Globus pallidus (tissue), 1 donor: ENCODE measurements at regions not wholly inside any gene's neighbourhood (a gene's known extent, or its start where the extent isn't known, plus 50 kb on each side); places are given as distances from the start of the nearest gene placed in this dataset.
"Not testable (repeated sequence)": the region's sequence is repeated elsewhere in the genome, so short reads cannot be mapped to it uniquely, and the experiment has no call there.

Experiments used
- DNase-seq: peaks from one replicate; pipeline ENCODE4 v3.0.0-alpha.2; 2015; ENCODE audit warnings: low spot score

DNA sequence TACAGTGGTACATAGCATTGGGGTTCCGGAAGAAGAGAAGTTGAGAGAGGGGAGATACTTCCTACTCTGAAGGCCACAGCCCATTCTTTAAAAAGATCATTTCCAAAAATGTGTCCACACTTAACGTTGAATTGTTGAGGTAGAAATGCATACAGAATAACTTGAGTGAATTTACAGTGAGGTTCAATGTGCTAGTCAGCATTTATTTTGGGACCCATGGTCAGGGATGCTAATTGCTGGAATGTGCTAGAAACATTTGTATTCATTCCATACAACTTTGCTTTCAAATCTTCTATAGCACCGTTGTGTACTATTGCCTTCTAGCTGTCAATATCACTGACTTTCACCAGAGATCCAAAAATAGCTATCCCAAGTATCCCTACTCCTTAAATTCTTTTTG is 325.9 kb downstream of the SATB2 start:
- no peak for DNase-seq

DNA sequence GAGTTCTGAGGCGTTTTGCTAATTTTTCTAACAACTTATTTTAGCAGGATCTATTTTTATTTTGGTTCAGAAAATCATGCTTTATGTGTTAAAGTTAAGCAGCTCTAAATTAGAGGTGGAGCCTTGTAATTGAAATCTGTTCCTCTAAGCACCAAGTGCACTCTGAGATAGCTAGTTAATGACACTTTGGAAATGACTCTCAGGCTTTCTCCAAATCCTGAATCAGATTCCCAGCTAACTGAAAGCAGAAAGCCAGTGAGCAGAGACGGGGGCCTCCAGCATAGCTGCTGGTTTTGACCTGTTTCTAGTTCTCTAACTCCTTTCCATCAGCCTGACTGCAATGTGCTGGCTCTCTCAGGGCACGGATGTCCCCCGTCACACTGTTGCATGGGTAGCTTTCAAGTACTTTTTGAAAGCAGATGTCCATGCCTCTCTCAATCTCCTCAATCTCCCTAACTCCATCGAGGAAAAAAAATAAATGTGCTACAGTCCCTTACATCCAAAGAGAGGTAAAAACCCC is 326.5 kb downstream of the SATB2 start:
- DNase-seq: no peak

DNA sequence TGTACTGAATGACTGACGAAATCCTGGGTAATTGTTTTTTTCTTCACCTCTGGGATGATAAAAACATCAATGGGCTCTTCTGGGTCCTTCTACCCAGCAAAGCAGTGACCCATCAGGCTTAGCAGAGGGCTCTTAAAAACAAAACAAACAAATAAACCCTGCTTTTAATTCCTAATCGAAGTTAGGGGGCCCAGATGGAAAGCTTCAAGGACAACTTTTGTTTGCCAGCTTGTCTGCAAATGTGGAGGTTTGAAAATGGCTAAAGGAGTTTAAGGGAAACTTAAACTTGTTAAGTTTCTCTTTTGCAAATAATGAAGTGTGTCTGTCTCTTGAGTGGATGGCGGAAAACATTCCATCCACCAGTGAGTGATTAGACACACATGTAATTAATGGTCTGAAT is 327.2 kb downstream of the SATB2 start:
- no peak for DNase-seq

DNA sequence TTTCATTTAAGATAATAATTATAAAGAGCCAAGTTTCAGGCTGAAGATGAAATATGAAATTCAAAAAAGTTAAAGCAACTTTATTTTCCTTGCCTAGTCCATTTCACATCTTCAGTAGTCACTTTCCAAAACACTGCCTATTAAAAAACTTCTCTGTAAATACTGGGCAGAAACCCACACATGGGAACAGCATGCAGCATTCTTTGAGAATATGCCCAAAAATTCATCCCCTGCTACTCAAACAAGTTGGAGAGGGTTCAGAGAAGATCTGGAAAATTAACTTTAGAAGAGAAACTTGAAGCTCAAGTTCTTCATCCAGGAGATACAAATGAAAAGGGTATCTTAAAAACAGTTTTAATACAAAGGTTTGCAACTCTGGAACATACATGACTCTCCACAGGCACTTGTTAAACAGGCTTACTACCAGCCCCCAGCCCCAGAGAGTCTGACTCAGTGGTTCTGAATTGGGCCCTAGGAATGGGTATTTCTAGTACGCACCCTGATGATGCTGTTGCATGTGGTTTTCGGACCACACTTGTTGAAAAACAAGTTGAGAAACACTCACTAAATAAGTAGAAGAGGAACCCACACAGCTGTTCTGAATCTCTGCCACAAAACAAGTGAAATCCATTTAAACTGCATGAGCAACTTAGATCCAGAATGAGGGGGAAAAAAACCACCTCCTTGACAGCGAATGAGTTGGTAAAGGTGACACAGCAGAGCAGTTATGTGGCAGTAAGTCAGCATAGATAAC is 329.1 kb downstream of the SATB2 start:
- DNase-seq: no peak

DNA sequence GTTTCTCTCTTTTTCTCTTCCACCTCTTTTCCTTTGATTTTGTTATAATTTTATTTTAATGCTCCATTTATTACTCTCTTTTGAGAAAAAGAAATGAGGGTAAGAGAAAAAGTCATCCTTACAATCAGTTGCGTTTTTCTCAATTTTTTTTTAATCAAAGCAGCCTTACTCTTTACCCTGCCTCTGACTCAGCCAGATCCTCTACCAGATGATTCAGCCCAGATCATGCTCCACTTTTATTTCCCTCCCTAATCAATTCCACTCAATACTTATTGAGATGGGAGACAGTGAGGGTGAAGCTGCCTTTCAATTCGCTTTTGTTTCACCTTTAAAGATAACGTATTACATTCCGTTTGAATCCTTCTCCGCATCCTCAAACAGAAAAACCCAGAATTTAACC is 337.9 kb downstream of the SATB2 start:
- no peak for DNase-seq

DNA sequence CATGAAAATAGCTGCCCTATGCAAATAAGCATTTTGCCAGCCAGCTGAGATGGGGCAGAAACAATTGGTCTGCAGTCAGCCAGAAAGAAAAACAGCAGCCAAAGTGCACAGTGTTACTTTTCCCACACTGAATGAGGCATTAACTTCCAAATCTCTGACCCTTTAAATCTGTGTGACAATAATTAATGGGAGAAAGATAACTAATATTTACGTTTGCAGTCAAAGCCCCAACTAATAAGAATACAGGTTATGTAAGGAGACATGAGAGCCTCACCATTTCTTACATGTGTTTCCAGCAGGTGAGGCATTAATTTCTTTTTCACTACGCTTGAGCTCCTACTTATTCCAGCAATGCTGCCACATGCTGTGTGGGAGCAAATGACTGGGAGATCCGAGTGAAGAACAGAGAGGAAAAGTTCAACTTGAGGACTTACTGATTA is 339.0 kb downstream of the SATB2 start:
- DNase-seq: no peak

DNA sequence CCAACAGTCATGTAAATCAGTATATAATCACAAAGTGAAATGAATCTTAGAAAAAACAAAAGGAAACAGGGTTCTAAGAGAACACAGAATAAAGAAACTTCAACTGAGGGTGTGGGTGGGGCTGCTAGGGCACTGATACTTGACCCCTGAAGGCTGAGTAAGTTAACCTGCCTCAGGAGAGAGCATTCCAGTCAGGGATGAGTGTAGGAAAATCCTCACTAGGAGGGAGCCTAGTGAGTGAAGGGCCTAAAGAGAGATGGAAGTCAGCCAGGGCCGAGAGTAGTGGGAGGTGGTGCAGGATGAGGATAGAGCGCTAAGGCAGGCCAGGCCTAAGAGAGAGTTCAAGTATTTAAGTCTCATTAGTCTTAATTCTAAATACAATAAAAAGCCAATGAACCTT is 342.6 kb downstream of the SATB2 start:
- DNase-seq: no peak

DNA sequence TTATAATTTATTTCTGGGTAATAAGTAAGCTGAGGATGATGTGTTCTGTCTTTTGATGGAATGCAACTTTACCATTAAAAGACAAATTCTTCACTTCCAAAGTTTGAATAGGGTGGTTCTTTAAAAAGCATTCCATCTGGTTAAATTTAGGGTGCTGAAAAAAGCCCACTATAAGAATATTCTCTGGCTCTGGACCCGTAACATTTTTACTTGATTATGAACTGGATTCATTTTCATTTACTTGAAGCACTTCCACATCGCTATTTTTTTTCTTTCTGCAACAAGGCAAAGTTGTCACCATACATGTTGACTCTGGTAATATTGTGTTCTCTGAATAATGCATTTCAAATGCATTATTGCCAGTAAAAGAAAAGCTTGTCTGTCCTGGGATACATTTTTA is 344.6 kb downstream of the SATB2 start:
- no peak for DNase-seq

DNA sequence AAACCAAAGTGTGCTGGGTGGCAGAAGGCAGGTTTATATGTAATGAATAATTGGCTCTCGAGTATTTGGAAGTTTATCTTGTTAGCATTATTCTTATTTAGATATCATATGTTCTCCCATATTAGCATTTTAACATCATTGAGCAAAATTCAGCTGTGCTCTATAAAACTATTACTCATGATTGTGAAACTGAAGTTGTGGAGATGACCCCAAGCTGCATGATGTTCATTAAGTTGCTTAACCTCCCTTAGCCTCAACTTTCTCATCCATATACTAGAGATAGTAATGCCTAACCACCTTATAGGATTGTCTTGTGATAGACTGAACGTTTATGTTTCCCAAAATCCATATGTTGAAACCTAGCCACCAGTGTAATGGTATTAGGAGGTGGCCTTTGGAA is 346.3 kb downstream of the SATB2 start:
- DNase-seq: no peak

DNA sequence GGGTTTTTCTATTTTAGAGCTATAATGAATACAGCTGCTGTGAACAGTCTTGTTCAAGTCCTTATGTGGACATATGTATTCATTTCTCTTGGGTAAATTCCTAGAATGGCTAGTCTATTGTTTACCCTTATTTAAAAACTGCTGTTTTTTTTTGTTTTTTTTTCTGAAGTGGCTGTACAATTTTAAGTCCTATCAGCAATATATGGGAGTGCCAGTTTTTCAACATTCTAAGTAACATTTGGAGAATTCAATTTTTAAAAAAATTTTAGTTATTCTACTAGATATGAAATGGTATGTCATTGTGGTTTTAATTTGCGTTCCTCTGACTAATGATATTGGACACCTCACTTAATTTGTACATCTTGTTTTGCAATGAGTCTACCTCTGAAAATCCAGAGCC is 349.7 kb downstream of the SATB2 start:
- no peak for DNase-seq

DNA sequence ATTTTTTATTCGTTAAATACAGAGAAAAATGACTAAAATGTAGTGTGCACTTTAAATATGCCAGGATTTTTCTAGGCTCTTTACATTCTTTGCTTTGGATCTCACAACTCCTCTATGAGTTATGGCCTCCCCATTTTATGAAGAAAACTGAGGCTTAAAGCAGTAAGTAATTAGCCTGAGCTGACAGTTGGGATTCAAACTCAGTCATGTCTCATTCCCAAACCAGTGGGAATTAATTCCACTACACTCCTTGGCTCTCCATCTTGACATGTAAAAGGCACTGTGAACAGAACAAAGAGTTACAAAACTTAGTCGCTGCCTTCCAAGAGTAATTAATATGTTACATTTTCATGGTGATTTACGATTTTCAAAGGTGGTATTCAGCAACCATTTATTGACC is 351.9 kb downstream of the SATB2 start:
- no peak for DNase-seq

DNA sequence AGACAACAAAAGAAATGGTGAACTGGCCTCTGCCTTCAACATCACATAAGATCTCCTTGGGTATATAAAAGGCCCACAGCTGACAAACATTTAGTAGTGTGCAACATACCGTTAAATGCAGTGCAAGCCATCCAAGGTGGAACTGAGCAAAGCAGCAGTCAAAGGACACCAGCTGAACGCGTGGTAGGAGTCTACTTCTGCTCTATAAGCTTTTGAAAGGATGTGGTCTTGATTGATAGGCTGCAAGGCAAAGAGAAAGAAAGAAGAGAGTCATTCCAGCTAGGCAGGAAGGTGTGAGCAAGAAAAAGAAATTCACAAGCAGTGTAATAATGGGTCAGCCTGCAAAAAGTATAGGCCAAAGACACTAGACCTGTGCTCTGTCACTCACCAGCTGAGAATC is 356.3 kb downstream of the SATB2 start:
- no peak for DNase-seq

DNA sequence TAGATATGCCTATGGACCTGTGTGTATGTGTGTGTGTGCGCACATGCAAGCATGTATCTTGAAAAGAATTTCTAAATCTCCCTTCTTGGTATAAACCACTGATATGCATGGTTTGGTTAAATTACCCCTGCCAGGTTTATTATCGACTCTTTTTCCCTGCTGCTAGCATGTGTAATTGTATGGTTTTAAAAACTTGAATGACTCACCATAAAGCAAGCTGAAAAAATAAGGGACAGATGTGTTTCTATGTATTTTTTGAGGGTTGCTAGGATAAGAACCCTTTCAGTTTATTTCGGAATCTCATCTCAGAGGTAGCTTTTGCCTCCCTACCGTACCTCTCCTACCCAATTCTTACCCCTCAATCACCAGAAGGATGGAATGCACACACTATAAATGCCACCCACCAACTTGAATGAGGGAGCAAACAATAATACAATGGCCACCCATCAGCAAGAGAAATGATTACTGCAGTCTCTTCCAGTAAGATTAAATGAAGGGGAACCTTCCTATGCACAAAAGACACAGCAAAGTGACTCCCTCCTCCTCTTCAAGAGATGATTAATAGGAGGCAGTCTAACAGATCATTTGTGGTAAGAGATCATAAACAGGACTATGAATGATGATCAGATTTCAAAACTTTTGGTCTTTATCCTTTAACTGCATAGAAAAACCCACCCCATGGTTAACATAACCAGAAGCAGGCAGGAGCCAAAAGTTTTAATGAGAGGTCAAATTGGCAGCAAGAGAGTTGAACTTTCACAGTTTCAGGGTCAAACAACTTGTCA is 357.2 kb downstream of the SATB2 start:
- DNase-seq: no peak

DNA sequence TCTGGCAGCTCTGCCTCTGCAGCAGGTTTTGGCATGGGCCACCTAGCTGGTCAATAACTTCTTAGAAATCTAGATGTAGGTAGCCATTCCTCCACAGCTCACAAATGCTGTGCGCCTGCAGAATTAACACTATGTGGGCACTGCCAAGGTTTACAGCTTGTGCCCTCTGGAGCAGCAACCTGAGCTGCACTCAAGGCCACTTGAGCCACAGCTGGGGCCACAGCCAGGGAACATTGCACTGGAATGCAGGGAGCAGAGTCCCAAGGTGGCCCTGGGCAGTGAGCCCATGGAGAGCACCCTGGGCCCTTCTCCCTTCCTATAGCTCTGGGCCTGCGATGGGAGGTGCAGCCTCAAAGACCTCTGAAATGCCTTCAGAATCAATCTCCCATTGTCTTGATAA is 365.3 kb downstream of the SATB2 start:
- DNase-seq: no peak

DNA sequence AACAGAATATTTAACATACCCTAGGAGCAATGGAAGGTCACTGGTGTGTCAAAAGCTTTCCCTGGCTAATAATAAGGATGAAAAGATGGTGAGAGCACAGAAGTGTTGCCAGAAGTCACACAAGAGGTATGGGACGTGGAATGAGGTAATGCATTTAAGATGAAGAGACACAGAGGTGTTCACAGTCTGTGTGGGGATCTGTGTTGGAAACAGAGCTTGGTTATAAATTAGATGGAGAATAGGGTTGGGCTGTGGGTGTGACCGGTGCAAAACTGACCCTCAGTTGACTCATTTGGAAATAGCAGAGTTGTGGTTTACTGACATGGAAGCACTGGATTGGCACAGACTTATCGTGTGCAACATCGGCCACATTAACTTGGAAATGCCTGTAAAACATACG is 372.5 kb downstream of the SATB2 start:
- DNase-seq: no peak

DNA sequence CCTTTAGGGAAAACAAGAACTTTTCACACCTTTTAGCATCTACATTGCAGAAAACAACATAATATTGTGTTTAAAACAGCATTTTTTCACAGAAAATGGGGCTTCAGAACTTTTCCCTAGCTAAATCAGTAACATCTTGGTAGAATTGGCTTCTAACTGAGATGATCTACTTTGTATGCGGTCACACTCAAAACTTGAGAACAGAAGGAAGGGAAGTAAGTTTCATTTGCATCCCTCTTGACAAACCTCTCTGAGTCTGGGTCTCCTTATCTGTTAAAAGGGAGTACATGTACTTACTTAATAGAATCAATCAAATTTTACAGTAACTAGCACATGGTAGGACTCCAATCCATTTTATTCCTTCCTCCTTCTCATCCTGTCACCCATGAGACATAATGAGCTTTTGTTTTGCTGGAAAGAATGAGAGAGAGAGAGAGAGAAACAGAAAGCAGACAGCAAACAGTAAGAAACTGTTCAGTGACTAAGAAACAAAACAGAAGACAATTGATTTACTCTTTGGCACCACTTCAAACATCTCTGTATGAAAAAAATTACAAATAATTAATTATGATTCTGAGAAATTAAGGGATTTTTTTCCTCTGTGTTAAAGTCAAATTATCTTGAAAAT is 387.3 kb downstream of the SATB2 start:
- peak; percentile 77 for DNase-seq

DNA sequence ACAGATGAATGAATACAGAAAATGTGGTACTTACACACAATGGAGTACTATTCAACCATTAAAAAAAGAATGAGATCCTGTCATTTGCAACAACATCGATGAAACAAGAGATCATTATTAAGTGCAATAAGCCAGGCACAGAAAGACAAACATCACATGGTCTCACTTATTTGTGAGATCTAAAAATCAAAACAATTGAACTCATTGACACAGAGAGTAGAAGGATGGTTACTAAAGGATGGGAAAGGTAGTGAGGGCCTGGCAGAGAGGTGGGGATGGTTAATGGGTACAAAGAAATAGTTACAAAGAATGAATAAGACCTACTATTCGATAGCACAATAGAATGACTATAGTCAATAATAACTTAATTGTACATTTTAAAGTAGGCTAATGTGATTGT is 393.5 kb downstream of the SATB2 start:
- no peak for DNase-seq

DNA sequence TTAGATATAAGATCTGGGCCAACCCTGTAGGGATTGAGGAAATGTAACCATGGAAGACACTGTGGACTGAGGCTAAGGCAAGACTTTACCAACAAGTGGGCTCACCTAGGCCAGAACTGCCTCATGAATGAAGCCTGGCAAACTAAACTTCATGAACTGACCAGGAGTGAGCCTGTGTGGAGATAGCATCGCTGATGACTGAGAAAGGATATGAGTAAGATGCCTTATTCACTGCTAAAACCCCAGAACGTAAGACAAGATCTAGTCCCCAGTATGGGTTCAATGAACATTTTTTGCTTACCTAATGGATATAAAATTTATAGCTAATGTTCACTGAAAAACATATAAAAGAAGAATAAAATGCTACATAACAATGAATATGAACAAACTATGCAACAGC is 399.8 kb downstream of the SATB2 start:
- no peak for DNase-seq

DNA sequence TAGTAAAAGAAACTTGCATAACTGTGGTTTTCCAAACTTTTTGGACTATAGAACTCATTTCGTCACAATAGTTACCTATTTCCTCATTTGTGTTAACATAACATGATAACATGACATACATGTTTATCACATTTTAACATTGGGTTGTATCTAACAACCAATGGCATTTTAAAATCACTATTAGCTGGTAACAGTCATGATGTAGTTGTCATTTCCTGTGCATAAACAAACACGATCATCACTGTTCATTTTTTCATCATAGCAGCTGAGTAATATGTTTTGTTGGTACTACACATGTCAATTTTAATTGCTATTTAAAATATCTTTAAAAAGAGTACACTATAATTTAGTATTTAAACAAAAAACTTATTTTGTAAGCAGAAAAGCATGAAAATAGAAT is 402.4 kb downstream of the SATB2 start:
- no peak for DNase-seq

DNA sequence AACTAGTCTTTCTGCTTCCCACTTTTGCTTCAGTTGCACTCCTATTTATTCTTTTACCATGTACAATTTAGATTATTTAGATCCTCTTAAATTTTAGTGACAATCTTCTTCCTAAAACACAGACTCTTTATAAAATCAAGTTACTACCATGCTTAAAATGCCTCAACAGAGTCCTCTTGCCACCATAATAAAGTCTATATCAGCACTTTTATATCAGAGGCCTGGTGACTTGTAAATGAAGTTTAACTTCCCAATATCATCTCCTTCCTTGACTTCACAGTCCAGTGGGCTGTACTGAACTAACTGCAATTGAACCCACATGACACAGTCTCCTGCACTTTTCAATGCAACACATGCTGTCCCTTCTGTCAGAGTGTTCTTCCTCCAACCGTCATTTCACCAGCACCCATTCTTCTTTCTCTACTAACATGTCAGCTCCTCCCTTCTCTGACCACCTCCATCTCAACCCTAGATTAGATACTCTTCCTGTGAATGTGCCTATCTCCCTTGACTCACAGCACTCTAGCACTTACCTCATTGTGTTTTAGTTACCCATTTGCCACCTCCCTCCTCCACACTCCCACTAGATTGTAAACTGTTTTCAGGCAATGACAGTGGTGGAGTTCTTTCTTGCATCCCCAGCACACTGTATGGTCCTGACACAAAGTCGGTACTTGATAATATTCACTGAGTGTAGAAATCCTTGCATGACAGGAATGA is 414.9 kb downstream of the SATB2 start:
- DNase-seq: no peak

DNA sequence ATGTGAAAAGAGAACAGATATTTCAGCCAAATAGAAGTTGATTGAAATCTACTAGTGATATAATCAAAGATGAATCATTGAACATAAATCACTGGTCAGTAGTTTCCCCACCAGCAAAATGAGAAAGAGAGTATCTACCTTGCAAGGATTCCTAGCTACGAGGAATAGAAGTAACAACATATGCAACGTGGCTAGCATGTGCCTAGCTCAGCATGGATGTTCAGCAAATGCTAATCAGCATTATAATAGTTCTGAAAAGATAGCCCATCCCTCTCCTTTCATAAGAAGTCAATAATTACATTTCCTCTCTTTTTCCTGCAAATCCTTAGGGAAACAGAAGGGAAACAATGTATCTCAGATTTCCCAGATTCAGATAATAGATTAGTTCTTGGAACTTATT is 417.2 kb downstream of the SATB2 start:
- DNase-seq: no peak

DNA sequence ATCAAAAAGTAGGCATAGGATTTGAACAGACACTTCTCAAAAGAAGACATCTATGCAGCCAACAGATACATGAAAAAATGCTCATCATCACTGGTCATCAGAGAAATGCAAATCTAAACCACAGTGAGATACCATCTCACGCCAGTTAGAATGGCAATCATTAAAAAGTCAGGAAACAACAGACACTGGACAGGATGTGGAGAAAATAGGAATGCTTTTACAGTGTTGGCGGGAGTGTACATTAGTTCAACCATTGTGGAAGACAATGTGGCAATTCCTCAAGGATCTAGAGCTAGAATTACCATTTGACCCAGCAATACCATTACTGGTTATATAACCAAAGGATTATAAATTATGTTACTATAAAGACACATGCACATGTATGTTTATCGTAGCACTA is 424.0 kb downstream of the SATB2 start:
- not testable (repeated sequence) for DNase-seq
